SK-N-SH treated with all-trans-retinoic acid at 6 μM for 48 hours (cell line): ENCODE measurements at regions not wholly inside any gene's neighbourhood (a gene's known extent, or its start where the extent isn't known, plus 50 kb on each side); places are given as distances from the start of the nearest gene placed in this dataset.

ENCODE experiments used
- ATAC-seq: fragments of 200-7000 bp; cut with Tn5 transposase; 3 replicates; pipeline ENCODE4 v1.9.1; 2020; ENCODE audit warnings: mild to moderate bottlenecking, moderate library complexity
- ARNTL ChIP-seq: fragments of 450-650 bp; formaldehyde crosslinking; IDR thresholded peaks from 2 replicates; pipeline ENCODE4 v1.5.0; 2020; ENCODE audit warnings: low read depth, mild to moderate bottlenecking, moderate library complexity, borderline replicate concordance
- BACH2 ChIP-seq: fragments of 250-450 bp; sonication (Bioruptor Pico); IDR thresholded peaks from 2 replicates; pipeline ENCODE4 v1.9.0; 2021; ENCODE audit warnings: mild to moderate bottlenecking, borderline replicate concordance
- CREB5 ChIP-seq: fragments of 250-450 bp; sonication (Bioruptor Pico); IDR thresholded peaks from 2 replicates; pipeline ENCODE4 v1.5.1; 2020; ENCODE audit warnings: low read depth, mild to moderate bottlenecking, moderate library complexity
- CSDC2 ChIP-seq: fragments of 250-450 bp; sonication (Bioruptor Pico); IDR thresholded peaks from 2 replicates; pipeline ENCODE4 v1.5.0; 2020; ENCODE audit warnings: mild to moderate bottlenecking, moderate library complexity
- CSRNP3 ChIP-seq: fragments of 250-450 bp; sonication (Bioruptor Pico); IDR thresholded peaks from 2 replicates; pipeline ENCODE4 v1.5.1; 2021; ENCODE audit warnings: mild to moderate bottlenecking, moderate library complexity
- ESRRG ChIP-seq: fragments of 250-450 bp; sonication (Bioruptor Pico); IDR thresholded peaks from 2 replicates; pipeline ENCODE4 v1.6.1; 2021; ENCODE audit warnings: mild to moderate bottlenecking
- GLIS3 ChIP-seq: fragments of 250-450 bp; sonication (Bioruptor Pico); IDR thresholded peaks from 2 replicates; pipeline ENCODE4 v1.5.0; 2020; ENCODE audit warnings: mild to moderate bottlenecking, moderate library complexity
- ISL1 ChIP-seq: fragments of 250-450 bp; sonication (Bioruptor Pico); IDR thresholded peaks from 2 replicates; pipeline ENCODE4 v2.1.2; 2022; ENCODE audit warnings: mild to moderate bottlenecking, moderate library complexity
- OSR1 ChIP-seq: fragments of 250-450 bp; sonication (Bioruptor Pico); IDR thresholded peaks from 2 replicates; pipeline ENCODE4 v1.8.0; 2022; ENCODE audit warnings: moderate library complexity, mild to moderate bottlenecking, inconsistent platforms
- PATZ1 ChIP-seq: fragments of 250-450 bp; sonication (Bioruptor Pico); IDR thresholded peaks from 2 replicates; pipeline ENCODE4 v1.8.0; 2020; ENCODE audit warnings: mild to moderate bottlenecking, moderate library complexity, borderline replicate concordance
- POU6F1 ChIP-seq: fragments of 250-450 bp; sonication (Bioruptor Pico); IDR thresholded peaks from 2 replicates; pipeline ENCODE4 v1.8.0; 2021; ENCODE audit warnings: low read depth, mild to moderate bottlenecking, moderate library complexity, borderline replicate concordance
- PPARA ChIP-seq: fragments of 250-450 bp; sonication (Bioruptor Pico); IDR thresholded peaks from 2 replicates; pipeline ENCODE4 v1.5.0; 2020; ENCODE audit warnings: mild to moderate bottlenecking, borderline replicate concordance
- RARB ChIP-seq: fragments of 250-450 bp; sonication (Bioruptor Pico); IDR thresholded peaks from 2 replicates; pipeline ENCODE4 v1.8.0; 2021; ENCODE audit warnings: mild to moderate bottlenecking, moderate library complexity
- SNAI2 ChIP-seq: fragments of 250-450 bp; sonication (Bioruptor Pico); IDR thresholded peaks from 2 replicates; pipeline ENCODE4 v1.5.0; 2020; ENCODE audit warnings: mild to moderate bottlenecking, moderate library complexity
- TCF4 ChIP-seq: fragments of 250-450 bp; sonication (Bioruptor Pico); IDR thresholded peaks from 2 replicates; pipeline ENCODE4 v1.8.0; 2021; ENCODE audit warnings: mild to moderate bottlenecking, moderate library complexity, borderline replicate concordance
- TOX ChIP-seq: fragments of 250-450 bp; sonication (Bioruptor Pico); IDR thresholded peaks from 2 replicates; pipeline ENCODE4 v1.8.0; 2021; ENCODE audit warnings: mild to moderate bottlenecking, moderate library complexity, borderline replicate concordance
- TSHZ2 ChIP-seq: fragments of 250-450 bp; sonication (Bioruptor Pico); IDR thresholded peaks from 2 replicates; pipeline ENCODE4 v1.5.0; 2020; ENCODE audit warnings: mild to moderate bottlenecking, moderate library complexity
- ZC3H10 ChIP-seq: fragments of 250-450 bp; sonication (Bioruptor Pico); IDR thresholded peaks from 2 replicates; pipeline ENCODE4 v1.5.1; 2021; ENCODE audit warnings: mild to moderate bottlenecking, moderate library complexity
- ZFP3 ChIP-seq: fragments of 250-450 bp; sonication (Bioruptor Pico); IDR thresholded peaks from 2 replicates; pipeline ENCODE4 v1.5.0; 2020; ENCODE audit warnings: mild to moderate bottlenecking, moderate library complexity
- ZFP30 ChIP-seq: fragments of 450-650 bp; formaldehyde crosslinking; IDR thresholded peaks from 2 replicates; pipeline ENCODE4 v1.5.0; 2022; ENCODE audit warnings: mild to moderate bottlenecking, moderate library complexity
- ZNF565 ChIP-seq: fragments of 450-650 bp; formaldehyde crosslinking; conservative IDR thresholded peaks from 2 replicates; pipeline ENCODE4 v1.5.0; 2020; ENCODE audit warnings: low read depth, mild to moderate bottlenecking, moderate library complexity
- ZNF8 ChIP-seq: fragments of 450-650 bp; formaldehyde crosslinking; IDR thresholded peaks from 2 replicates; pipeline ENCODE4 v1.5.0; 2020; ENCODE audit warnings: mild to moderate bottlenecking, moderate library complexity

GRCh38 chr17:14432079-14432478, 131.2 kb downstream of the HS3ST3B1 start:
- no peak for TF ChIP-seq RARB
- TF ChIP-seq CSDC2 (CRISPR knock-in tag) = no peak
- no peak for TF ChIP-seq TCF4
- no peak for TF ChIP-seq ZNF8 (CRISPR knock-in tag)
- TF ChIP-seq POU6F1 (CRISPR knock-in tag) = no peak
- no peak for TF ChIP-seq ZFP3 (CRISPR knock-in tag)
- no peak for TF ChIP-seq TOX (CRISPR knock-in tag)
- no peak for TF ChIP-seq CREB5 (CRISPR knock-in tag)
- TF ChIP-seq PATZ1 (CRISPR knock-in tag) = no peak
- TF ChIP-seq BACH2 (CRISPR knock-in tag) = no peak
- TF ChIP-seq ZNF565 (CRISPR knock-in tag) = no peak
- TF ChIP-seq ISL1 (CRISPR knock-in tag) = no peak
- TF ChIP-seq PPARA = no peak
- TF ChIP-seq ZC3H10 (CRISPR knock-in tag) = no peak
- TF ChIP-seq OSR1 (CRISPR knock-in tag) = no peak
- no peak for TF ChIP-seq ARNTL
- no peak for TF ChIP-seq ZFP30 (CRISPR knock-in tag)
- TF ChIP-seq SNAI2 (CRISPR knock-in tag) = no peak
- TF ChIP-seq TSHZ2 (CRISPR knock-in tag) = no peak
- ATAC-seq = no peak

GRCh38 chr17:14429084-14429483, 128.2 kb downstream of the HS3ST3B1 start:
- TF ChIP-seq CSRNP3 (CRISPR knock-in tag) (no peak), GLIS3 (CRISPR knock-in tag) (no peak)
- ATAC-seq = no peak

GRCh38 chr17:14428648-14429029, 127.8 kb downstream of the HS3ST3B1 start:
- ATAC-seq = no peak
- TF ChIP-seq ZFP30 (CRISPR knock-in tag) (no peak), ISL1 (CRISPR knock-in tag) (no peak), ESRRG (CRISPR knock-in tag) (no peak), TCF4 (no peak), TOX (CRISPR knock-in tag) (no peak), OSR1 (CRISPR knock-in tag) (no peak), RARB (no peak), GLIS3 (CRISPR knock-in tag) (no peak), ZC3H10 (CRISPR knock-in tag) (no peak), TSHZ2 (CRISPR knock-in tag) (no peak), ZFP3 (CRISPR knock-in tag) (no peak)
